ENCODE measurements at regions not wholly inside any gene's neighbourhood (a gene's known extent, or its start where the extent isn't known, plus 50 kb on each side); places are given as distances from the start of the nearest gene placed in this dataset.

DNA sequence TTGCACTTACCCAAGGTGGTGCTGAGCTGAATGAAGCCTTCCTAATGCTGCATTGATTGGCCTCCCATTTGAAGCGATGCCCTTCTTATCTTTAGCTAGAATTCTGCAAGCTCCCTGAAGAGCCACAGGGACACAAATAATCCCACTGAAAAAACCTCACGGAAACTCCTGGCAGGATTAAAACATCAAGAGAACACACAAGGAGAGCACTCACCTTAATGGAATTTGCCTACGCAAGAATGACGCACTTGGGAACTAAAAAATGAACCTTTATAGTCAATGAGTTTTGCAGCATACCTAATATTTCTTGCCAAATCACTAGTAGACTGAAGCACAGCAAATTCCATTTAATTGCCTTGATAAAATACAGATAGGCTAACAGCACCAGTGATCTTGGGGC is 232.8 kb upstream of the UBASH3B start:
- TF ChIP-seq POLR2AphosphoS5 (IDR thresholded peaks at IDR 0.05; ENCODE audit: borderline replicate concordance, low read depth, low read length) (no peak), EZH2 (IDR thresholded peaks at IDR 0.05) (no peak), FOXP2 (optimal IDR thresholded peaks at IDR 0.05; ENCODE audit: control extremely low read depth, extremely low read length, insufficient read depth) (no peak)

All from SK-N-MC (cell line).